ENCODE measurements at regions not wholly inside any gene's neighbourhood (a gene's known extent, or its start where the extent isn't known, plus 50 kb on each side); places are given as distances from the start of the nearest gene placed in this dataset.

GRCh38 chr3:104987859-104988258 lies 378.9 kb upstream of the ALCAM start:
- Mint-ChIP-seq H3K9me3 (no peaks in the 10 kb centered on the region), H3K27me3 (ENCODE audit: low read depth) (no peaks in the 10 kb centered on the region), H3K4me1 (no peaks in the 10 kb centered on the region)

GRCh38 chr3:104988496-104988895 lies 378.2 kb upstream of the ALCAM start:
- no peaks in the 10 kb centered on the region for H3K36me3 Mint-ChIP-seq (ENCODE audit: low read depth)

More at GRCh38 chr3:104987859-104988258, 378.9 kb upstream of the ALCAM start:
- TF ChIP-seq CTCF (IDR thresholded peaks at IDR 0.05; ENCODE audit: unreplicated experiment in 3 of 3), result no peak
- Mint-ChIP-seq H3K4me3 (no peak overlapping the region), H3K36me3 (ENCODE audit: low read depth) (no peaks in the 10 kb centered on the region), H3K27ac (no peak overlapping the region)

GRCh38 chr3:104989878-104990277 lies 376.8 kb upstream of the ALCAM start:
- no peak for TF ChIP-seq CTCF (IDR thresholded peaks at IDR 0.05; ENCODE audit: unreplicated experiment in 3 of 3)
- no peak overlapping the region for H3K4me3 Mint-ChIP-seq
- H3K27ac Mint-ChIP-seq, result no peak overlapping the region
- no peaks in the 10 kb centered on the region for H3K9me3 Mint-ChIP-seq
- H3K36me3 Mint-ChIP-seq (ENCODE audit: low read depth), result no peaks in the 10 kb centered on the region
- no peaks in the 10 kb centered on the region for H3K27me3 Mint-ChIP-seq (ENCODE audit: low read depth)
- H3K4me1 Mint-ChIP-seq, result no peaks in the 10 kb centered on the region

More at GRCh38 chr3:104988496-104988895, 378.2 kb upstream of the ALCAM start:
- no peak for TF ChIP-seq CTCF (IDR thresholded peaks at IDR 0.05; ENCODE audit: unreplicated experiment in 3 of 3)
- Mint-ChIP-seq H3K27ac (no peak overlapping the region), H3K27me3 (ENCODE audit: low read depth) (no peaks in the 10 kb centered on the region), H3K4me3 (no peak overlapping the region), H3K4me1 (no peaks in the 10 kb centered on the region), H3K9me3 (no peaks in the 10 kb centered on the region)

- Mint-ChIP-seq H3K27me3 (ENCODE audit: low read depth) (no peaks in the 10 kb centered on the region), H3K36me3 (ENCODE audit: low read depth) (no peaks in the 10 kb centered on the region), H3K27ac (no peak overlapping the region), H3K9me3 (no peaks in the 10 kb centered on the region), H3K4me1 (no peaks in the 10 kb centered on the region), H3K4me3 (no peak overlapping the region)
- no peak for TF ChIP-seq CTCF (IDR thresholded peaks at IDR 0.05; ENCODE audit: unreplicated experiment in 3 of 3)
Observed at GRCh38 chr3:104990758-104991157, 376.0 kb upstream of the ALCAM start.

- no peak overlapping the region for H3K4me3 Mint-ChIP-seq
- H3K36me3 Mint-ChIP-seq (ENCODE audit: low read depth), result no peaks in the 10 kb centered on the region
- H3K9me3 Mint-ChIP-seq, result no peaks in the 10 kb centered on the region
- H3K27me3 Mint-ChIP-seq (ENCODE audit: low read depth), result no peaks in the 10 kb centered on the region
- no peak for TF ChIP-seq CTCF (IDR thresholded peaks at IDR 0.05; ENCODE audit: unreplicated experiment in 3 of 3)
- no peak overlapping the region for H3K27ac Mint-ChIP-seq
- H3K4me1 Mint-ChIP-seq, result no peaks in the 10 kb centered on the region
Observed at GRCh38 chr3:104992676-104993075, 374.0 kb upstream of the ALCAM start.

GRCh38 chr3:105006164-105006563 lies 360.5 kb upstream of the ALCAM start:
- Mint-ChIP-seq H3K4me1 (no peaks in the 10 kb centered on the region), H3K9me3 (peaks cover 6% of the 10 kb centered on the region), H3K27me3 (ENCODE audit: low read depth) (no peaks in the 10 kb centered on the region), H3K27ac (no peak overlapping the region), H3K4me3 (no peak overlapping the region), H3K36me3 (ENCODE audit: low read depth) (no peaks in the 10 kb centered on the region)
- TF ChIP-seq CTCF (IDR thresholded peaks at IDR 0.05; ENCODE audit: unreplicated experiment in 3 of 3), result no peak
